ENCODE measurements at regions not wholly inside any gene's neighbourhood (a gene's known extent, or its start where the extent isn't known, plus 50 kb on each side); places are given as distances from the start of the nearest gene placed in this dataset.

DNA sequence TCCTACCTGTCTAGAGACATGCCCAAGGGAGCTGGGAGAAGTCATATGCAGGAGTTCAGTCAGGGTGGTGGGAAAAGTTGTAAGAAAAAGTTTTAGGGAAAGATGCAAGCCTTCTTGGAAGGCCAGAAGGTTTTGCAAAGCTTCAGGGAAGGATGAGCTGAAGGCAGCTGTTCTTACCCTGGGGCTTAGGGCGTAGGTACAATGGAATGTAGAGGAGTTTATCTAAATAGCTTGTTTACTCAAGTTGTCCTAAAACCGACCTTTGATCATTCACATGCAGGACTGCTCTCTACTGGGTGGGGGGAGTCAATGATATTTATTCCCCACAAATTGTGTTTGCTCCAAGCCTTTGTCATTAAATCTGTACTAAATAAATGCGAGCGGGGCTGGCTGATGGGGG is 277.0 kb downstream of the CRPPA start:
- no peak for DNase-seq (ENCODE audit: low read depth)

DNA sequence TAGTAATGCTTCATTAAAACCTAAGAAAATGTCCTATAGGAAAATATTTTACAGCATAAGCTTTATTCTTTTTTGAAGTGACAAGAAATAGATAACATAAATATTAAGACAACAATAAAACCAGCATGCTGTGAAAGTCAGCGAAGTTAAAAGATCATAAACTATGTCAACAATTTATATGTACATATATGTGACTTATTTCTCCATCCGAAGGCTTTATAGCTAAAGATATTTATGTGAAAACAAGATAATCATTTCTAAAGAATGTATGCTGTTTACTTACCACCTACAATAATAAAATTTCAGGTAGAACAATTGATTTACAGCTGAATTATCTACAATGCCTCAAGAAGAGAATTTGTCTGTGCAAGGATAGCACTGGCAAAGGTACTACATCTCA is 283.4 kb downstream of the CRPPA start:
- no peak for DNase-seq (ENCODE audit: low read depth)

DNA sequence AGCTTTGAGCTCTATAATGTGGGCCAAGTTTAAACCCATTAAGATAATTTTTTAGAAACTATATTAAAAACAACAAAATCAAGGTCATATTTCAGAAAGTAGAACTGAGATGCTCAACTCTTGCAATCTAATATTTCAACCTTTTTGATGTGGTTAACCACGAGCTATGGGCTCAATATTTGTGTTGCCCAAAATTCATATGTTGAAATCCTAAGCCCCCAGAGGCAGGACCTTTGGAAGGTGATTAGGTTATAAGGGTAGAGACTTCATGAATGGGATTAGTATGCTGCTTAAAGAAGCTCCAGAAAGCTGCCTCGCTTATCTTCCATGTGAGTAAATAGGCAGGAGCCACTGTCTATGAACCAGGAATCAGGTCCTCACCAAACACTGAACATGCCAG is 284.4 kb downstream of the CRPPA start:
- DNase-seq (ENCODE audit: low read depth), result no peak

DNA sequence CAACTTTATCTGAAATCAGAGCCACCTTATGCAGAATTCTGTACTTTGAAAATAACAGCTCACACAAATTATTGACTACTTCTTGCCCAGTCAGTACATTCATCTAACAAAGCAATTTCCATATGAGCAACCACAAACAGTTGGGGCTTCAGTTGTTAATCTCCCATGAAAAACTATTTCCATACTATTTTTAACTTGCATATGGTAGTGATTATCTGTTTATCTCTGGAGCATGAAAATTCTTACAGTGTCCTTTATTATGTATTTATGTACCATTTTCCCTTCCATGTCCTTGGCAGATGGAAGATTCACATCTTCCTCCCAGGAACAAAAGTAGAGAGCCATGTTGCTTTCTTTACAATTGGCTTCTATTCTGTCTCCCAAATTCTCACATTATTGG is 285.7 kb downstream of the CRPPA start:
- DNase-seq (ENCODE audit: low read depth), result peak; percentile 31

DNA sequence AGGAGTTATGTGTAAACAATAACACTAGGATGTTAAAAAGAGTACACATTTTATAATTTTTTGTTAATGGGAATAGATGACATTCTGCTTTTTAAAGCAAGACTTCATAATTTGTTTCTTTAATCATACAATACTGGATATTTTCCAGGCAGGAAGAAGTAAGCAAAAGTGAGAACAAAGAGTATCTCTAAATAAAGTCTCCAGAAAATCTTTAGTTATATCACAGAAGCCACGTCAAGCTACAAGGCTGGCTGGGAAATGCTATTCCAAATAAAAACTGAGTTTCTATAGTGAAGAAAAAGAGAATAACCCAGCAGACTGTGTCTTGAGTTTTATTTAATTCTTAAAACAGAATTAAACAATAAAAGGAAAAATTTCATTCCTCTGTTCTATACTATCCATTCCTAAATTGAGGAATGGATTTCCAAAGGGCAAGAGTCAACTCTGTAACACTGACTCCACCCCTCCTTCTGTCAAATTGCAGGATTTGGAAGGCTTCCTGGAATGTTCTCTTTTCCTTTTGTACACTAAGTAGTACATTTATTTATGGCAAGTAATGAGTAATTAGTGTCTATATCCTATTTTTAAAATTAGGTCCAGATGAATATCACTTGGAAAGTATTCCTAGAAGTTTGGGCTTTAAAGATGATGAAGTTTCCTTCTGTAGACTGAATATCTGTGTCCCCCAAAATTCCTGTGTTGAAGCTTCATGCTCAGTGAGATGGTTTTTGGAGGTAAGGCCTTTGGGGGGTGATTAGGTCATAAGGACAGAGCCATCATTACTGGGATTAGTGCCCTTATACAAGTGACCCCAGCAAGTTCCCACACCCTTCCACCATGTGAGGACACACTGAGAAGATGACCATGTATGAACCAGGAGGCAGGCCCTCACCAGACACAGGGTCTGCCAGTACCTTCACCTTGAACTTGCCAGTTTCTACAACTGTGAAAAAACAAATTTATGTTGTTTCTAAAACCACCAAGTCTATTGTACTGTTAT is 290.9 kb downstream of the CRPPA start:
- DNase-seq (ENCODE audit: low read depth), result peak; percentile 86

DNA sequence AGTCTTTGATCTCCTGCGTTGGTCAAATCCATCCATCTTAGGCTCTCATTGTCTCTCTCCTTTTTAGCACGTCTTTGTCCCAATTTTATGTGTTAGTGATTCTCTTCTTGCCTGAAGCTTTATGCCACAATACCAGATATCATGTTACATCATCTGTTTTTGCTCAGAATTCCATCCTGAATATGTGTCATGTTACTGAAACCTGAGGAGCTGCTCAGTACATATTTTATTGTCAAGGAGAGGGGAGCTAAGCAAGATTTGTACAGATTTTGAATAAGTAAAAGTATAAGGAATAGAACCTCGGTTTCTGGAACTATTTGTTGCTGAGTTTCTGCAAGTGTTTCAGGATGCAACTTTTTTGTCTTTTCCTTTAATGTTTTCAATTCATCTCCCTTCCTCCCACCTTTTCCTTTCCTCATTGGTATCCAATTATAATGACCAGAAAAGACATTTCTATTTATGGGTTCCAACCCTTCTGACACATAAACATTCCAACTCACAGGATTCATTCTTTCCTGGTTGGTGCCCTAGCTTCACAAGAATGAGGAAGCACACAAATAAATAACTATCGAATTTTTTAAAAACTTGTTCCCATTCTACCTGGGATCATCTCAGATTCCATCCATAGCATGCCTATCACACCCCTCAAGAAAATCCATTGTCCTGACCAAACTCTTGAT is 291.8 kb downstream of the CRPPA start:
- DNase-seq (ENCODE audit: low read depth), result peak; percentile 88

DNA sequence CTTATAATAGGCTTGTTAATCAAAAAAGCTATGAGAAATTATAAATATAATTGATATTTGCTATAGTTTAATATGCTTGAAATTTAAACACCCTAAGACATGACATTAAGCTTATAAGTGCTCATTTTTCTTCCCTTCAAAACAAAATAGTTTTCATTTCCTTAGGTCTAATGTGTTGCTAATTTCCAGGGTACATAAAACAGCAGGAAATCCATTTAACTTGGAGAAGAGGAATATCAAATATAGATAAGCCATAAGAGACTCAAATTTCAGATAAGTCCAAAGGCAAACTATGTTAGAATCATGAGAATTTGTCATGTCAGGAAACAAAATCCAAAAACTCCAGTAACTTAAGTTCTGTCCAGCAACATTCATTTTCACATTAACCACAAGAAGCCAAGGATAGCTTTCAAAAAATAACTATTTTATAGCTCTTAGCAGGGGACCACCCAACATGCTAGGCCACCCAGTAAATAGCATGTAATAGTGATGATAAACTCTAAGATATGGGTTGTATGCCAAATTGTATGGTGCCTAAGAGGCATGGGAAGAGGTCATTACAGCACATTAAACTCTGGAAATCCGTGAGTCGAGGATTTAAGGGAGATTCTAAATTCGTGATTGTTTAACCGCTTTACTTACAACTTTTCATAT is 298.1 kb downstream of the CRPPA start:
- no peak for DNase-seq (ENCODE audit: low read depth)

DNA sequence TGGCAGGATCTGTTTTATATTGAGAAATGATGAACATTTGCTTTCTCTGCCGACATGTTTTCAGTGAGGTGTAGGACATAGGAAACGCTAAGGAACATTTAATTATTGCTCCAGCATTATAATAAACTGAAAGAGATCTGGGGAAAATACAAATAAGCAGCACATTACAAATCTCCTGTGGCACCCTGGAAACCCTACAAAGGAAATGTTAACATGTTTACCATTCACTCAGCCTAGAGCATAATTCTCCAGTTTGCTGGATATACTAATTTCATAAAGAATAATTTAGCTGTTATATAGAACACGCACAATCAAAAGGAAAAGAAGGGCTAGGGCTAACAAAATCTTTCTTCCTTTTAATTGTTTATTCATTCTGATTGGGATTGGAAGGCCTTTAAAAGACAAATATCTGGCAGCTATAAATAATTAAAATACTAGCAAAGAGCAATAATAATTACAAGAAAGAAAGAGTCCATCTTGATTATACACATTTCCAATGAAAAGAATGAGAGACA is 299.4 kb downstream of the CRPPA start:
- no peak for DNase-seq (ENCODE audit: low read depth)

DNA sequence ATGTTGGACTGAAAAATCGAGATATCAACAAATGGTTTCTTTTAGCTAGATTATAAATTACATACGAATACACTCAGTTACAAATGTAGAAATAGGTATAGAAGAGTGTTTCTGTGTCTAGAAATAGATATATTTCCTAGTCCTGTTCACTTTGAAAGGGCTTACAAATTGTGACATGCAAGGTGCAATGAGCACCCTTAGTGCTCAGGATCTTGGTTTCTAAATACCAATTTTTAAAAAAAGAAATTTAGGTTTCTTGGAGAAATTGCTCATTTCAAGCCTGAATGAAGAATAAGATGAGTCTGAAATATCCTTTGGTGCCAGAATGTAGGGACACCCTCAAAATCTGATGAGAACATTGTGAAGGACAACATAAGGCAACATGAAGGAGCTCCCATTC is 306.0 kb downstream of the CRPPA start:
- no peak for DNase-seq (ENCODE audit: low read depth)

DNA sequence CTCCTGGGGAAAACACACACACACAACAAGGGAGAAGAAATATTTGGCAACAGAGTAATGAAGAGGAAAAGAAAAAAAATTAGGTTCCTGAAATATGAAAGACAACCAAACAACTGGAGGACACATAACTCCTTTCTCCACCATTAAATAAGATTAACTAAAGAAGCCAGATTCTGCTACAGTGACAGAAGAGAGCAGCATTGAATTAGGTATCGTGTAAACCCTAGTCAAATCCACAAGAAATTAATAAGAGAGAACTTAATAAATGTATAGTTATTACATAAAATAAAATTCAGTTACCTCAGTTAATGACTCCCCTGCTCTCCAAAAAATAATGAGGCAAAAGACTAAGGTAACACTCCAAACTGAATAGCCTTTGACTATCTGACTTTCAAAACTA is 306.7 kb downstream of the CRPPA start:
- peak; percentile 53 for DNase-seq (ENCODE audit: low read depth)

DNA sequence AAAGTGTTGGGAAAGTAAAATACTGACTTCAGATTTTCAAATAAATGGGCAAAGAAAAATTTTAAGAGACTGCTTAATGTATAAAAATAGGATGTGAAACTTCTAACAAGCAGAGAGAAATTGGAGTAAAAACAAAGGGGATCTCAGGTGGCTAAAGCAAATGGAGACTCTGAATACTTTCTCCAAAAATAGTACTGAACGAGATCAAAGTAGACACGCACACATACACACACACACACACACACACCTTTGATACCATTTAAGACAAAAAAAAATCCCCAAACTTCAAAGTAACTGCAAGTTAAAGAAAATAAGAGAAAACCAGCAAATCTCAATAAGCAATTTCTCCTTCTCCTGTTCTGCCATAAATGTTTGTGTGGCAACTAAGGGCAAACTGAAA is 307.3 kb downstream of the CRPPA start:
- DNase-seq (ENCODE audit: low read depth), result no peak

DNA sequence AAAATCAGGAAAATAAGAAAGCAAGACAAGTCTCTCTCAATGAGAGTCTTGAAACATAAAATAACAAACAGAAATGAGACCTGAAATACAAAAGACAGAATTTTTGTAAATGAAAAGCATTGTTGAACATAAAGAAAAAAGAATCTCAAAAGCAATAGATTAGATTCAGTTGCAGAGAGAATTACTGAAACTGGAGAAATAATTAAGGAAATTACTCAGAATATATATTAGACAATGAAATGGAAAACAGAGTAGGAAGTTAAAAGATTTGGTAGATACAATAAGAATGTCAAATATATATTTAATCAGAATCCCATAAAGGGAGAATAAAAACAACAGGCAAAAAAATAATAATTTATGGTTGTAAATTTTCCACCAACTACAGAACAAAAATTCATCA is 308.3 kb downstream of the CRPPA start:
- no peak for DNase-seq (ENCODE audit: low read depth)

DNA sequence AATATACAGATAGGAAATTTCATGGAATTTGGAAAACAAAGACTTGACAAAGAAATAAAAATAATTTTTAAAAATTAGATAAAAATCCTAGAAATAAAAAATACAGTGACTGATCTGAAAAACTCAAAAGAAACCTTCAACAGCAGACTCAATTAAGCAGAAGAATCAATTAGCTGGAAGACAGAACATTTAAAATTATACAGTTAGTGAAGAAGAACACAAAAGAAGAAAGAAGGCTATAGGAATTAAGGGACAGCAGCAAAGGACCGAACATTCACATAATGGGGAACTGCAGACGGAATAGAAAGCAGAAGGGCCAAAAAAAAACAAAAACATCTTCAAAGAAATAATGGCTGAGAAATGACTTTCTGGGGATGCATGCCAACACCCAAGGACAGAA is 314.5 kb downstream of the CRPPA start:
- DNase-seq (ENCODE audit: low read depth), result no peak

DNA sequence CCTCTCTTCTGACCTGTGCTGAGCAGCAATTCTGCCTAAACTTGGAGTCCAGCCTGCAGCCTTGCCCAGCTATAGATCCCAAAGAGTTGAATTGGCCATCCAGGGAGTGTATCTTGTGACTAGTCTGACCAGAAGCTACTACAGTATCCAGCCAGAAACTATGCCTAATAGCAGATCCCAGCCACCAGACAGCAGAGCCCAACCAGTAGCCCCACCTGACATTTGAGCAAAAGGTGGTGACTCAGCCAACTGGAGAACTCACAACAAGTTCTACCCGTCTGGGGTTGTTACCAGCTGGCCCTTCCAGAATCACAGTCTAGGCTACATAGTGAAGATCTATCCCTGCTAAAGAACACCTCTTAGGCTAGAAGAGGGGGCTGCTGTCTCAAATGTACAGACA is 315.0 kb downstream of the CRPPA start:
- DNase-seq (ENCODE audit: low read depth), result no peak

DNA sequence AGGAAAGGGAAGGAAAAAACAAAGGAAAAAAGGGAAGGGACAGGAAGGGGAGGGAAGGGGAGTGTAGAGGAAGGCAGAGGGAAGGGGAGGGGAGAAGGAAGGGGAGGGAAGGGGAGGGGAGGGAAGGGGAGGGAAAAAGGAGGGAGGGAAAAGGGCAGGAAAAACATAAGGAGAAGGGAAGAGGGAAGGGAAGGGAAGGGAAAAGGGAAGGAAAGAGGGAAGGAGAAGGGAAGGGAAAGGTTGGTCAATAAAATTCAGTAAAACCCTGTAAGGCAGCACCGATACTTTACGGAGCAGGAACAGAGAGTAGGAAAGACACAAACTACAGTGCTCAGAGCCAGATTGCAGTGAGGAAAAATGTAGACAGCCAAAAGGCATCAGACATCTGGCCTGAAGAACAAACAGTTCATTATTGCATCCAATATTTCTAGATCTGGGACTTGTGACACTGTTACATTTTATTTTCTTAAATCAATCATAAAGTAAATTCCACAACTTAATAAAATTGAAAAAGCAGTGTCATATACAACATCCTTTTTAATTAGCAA is 322.0 kb downstream of the CRPPA start:
- DNase-seq (ENCODE audit: low read depth), result no peak

DNA sequence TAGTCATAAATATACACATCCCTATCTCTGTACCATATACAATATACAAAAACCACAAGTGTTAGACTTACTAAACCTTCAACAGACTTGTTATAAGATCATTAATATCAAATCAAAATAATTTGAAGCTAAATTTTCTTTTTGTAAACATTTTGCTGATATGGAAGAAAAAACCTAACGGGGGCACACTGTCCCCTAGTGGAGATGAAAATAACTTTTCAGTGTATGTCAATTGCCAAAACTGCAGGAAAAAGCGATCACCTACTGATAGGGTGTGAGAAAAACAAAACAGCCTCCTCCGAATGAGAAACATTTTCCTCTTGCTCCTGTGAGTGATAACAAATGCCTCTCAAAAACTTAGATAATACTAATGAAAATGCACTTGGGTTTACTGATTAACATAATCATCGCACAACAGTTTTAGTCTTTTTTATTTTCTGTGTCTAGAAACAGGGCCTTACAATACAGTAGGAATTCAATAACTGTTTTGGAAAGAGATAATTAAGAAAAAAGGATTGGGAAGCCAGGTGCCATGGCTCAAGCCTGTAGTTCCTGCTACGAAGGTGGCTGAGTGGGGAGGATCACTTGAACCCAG is 322.7 kb downstream of the CRPPA start:
- peak; percentile 11 for DNase-seq (ENCODE audit: low read depth)

DNA sequence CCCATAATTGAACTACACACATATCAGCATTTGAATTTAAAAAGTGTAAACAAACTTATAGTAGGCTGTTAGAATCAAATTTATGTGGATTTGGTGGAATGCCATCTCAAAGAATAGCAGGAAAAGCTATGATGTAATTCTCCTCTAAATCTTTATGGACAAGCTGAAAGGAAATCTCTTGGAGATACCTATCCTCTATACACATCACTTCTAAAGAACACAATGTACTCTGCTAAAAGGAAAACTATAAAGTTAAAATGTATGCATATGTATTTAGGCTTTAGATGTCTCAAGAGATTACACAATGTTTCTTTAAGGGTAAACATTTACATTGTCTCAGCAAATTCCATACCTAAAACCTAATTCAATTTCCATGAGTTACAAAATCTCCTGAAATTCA is 323.3 kb downstream of the CRPPA start:
- no peak for DNase-seq (ENCODE audit: low read depth)

DNA sequence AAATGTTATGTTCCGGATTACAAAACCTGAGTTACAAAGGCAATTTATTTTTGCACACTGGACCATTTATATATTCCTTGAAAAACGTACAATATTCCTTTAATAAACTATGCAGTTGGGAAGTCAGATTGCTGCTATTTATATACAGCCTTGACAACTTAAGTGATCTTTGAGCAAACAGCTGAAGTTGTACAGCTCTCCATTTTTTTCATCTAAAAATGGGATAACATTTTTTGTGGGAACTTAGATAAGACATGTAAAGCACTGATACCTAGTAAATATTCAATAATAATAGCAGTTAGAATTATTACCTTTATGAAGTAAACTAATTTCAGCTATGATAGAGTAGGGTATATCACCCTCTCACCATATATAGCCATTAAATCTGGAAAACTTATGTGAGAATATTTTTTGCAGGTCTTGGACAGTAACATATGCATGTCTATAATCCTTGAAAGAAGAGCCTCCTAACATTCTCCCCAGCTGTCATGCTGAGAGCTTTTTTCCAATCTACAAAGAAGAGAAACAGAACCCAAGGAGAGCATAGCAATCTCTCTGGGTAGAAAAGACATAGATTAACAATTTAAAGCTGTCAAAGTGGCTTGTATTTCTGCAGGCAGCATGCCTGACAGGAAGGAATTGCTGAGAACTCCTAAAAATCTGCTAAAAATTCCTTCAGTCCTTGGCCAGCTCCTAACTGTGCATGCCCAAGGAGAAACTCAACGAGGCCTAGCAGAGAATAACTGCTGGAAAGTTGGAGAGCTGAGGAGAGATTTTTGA is 326.0 kb downstream of the CRPPA start:
- no peak for DNase-seq (ENCODE audit: low read depth)

DNA sequence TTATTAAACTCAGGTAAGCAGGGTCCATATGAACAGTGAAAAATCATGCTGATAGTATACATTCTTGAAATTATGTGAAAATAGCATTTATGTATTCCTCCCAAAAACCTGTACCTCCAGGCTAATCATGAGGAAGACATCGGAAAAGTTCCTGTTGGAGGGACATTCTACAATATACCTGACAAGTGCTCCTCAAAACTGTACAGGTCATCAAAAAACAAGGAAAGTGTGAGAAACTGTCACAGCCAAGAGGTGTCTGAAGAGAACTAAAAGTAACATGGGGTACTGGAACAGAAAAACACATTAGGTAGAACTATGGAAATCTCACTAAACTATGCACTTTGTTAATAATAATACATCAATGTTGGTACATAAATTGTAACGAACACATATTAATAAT is 326.7 kb downstream of the CRPPA start:
- no peak for DNase-seq (ENCODE audit: low read depth)

DNA sequence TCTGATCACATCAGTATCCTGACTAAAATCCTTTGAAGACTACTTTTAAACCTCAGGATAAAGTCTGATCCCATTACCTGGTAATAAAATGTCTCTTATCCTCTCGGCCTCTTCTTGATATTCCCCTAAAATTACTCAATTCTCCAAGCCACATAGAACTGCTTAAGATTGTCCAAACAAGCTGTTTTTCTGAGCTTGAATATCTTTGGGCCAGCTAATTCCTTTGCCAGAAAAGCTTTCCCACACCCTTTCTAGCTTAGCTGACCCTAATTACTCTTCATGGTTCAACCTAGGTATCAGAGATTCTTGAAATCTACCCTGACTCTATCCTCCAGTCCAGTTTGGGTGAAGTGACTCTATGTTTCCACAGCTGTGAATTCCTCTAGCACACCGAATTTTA is 328.6 kb downstream of the CRPPA start:
- no peak for DNase-seq (ENCODE audit: low read depth)

DNA sequence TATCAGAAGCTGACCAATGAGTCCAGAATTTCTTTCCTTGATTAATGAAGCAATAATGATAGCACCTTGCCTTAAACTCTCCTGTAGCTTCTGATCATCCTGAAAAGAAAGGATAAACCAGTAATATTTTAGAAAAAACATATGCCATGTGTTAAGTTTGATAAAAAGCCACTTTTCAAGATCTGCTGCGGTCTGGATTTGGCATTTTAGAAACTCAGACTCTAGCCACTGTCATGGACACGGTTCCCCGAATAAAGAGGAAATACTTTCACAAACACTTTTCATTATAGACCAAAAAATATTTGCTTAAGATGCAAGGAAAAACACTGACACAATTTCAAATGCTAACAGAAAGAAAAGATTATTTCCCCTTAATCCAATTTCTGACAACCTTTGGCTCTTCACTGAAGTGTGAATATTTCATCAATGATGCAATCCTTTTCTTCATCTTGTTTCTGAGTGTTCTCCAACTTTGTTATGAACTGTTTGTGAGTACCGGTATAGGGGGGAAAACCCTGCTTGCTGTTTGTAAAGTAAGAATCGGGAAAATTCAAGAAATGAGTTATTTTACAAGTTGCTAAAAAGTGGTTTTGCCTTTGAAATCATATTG is 329.5 kb downstream of the CRPPA start:
- no peak for DNase-seq (ENCODE audit: low read depth)

All from EH (cell line).